ENCODE measurements at regions not wholly inside any gene's neighbourhood (a gene's known extent, or its start where the extent isn't known, plus 50 kb on each side); places are given as distances from the start of the nearest gene placed in this dataset.
"Not testable (repeated sequence)": the region's sequence is repeated elsewhere in the genome, so short reads cannot be mapped to it uniquely, and the experiment has no call there.

- no peak for DNase-seq
Measured at GRCh38 chr10:125451319-125451718, 231.6 kb downstream of the TEX36 start.

- DNase-seq, result no peak
Measured at GRCh38 chr10:125450218-125450617, 232.7 kb downstream of the TEX36 start.

GRCh38 chr10:125449571-125449970, 233.4 kb downstream of the TEX36 start:
- no peak for DNase-seq

- DNase-seq, result peak; percentile 24
Measured at GRCh38 chr10:125448596-125448995, 234.4 kb downstream of the TEX36 start.

GRCh38 chr10:125444790-125445189, 238.2 kb downstream of the TEX36 start:
- no peak for DNase-seq

GRCh38 chr10:125442856-125443540, 240.0 kb downstream of the TEX36 start:
- no peak for DNase-seq

GRCh38 chr10:125441151-125441550, 241.8 kb downstream of the TEX36 start:
- peak; percentile 40 for DNase-seq

GRCh38 chr10:125431149-125431548, 251.8 kb downstream of the TEX36 start:
- DNase-seq, result no peak

- no peak for DNase-seq
Measured at GRCh38 chr10:125428054-125428453, 254.9 kb downstream of the TEX36 start.

- no peak for DNase-seq
Measured at GRCh38 chr10:125424191-125424847, 258.6 kb downstream of the TEX36 start.

- no peak for DNase-seq
Measured at GRCh38 chr10:125423569-125423968, 259.4 kb downstream of the TEX36 start.

- DNase-seq, result no peak
Measured at GRCh38 chr10:125419831-125420230, 259.5 kb upstream of the CTBP2 start.

- no peak for DNase-seq
Measured at GRCh38 chr10:125419146-125419545, 258.8 kb upstream of the CTBP2 start.

GRCh38 chr10:125417605-125418004, 257.2 kb upstream of the CTBP2 start:
- no peak for DNase-seq

- no peak for DNase-seq
Measured at GRCh38 chr10:125415964-125416363, 255.6 kb upstream of the CTBP2 start.

GRCh38 chr10:125415006-125415633, 254.8 kb upstream of the CTBP2 start:
- no peak for DNase-seq

- peak; percentile 89 for DNase-seq
Measured at GRCh38 chr10:125411724-125412123, 251.4 kb upstream of the CTBP2 start.

- no peak for DNase-seq
Measured at GRCh38 chr10:125409756-125410155, 249.4 kb upstream of the CTBP2 start.

- DNase-seq, result no peak
Measured at GRCh38 chr10:125407557-125407956, 247.2 kb upstream of the CTBP2 start.

- DNase-seq, result no peak
Measured at GRCh38 chr10:125407000-125407502, 246.7 kb upstream of the CTBP2 start.

GRCh38 chr10:125404902-125405301, 244.5 kb upstream of the CTBP2 start:
- not testable (repeated sequence) for DNase-seq

- DNase-seq, result no peak
Measured at GRCh38 chr10:125401462-125401861, 241.1 kb upstream of the CTBP2 start.

- no peak for DNase-seq
Measured at GRCh38 chr10:125399289-125399688, 238.9 kb upstream of the CTBP2 start.

- no peak for DNase-seq
Measured at GRCh38 chr10:125398270-125398669, 237.9 kb upstream of the CTBP2 start.

All from fibroblast of skin of scalp (primary cell).